K562 (cell line): ENCODE measurements at regions not wholly inside any gene's neighbourhood (a gene's known extent, or its start where the extent isn't known, plus 50 kb on each side); places are given as distances from the start of the nearest gene placed in this dataset.

Experiments used
- ATAC-seq: fragments of 200-7000 bp; cut with Tn5 transposase; 3 replicates; pipeline ENCODE4 v1.9.1; 2020; ENCODE audit warnings: moderate library complexity
- BruUV-seq: library from RNA; stranded (reverse); fragments of 400-500 nt; replicated peaks from 2 replicates; lab custom pipeline; 2021; lab: Mats Ljungman, UMichigan
- CTCF ChIA-PET: fragments of 300-600 bp; formaldehyde crosslinking; extraction: SDS; loops from one replicate; lab custom pipeline; 2021; ENCODE audit warnings: low intra/inter-chr PET ratio; lab: Yijun Ruan, JAX
- POLR2A ChIA-PET: fragments of 300-600, 350-650 bp; sonication (Branson Sonifier 250); formaldehyde crosslinking; extraction: SDS; loops from one replicate; lab custom pipeline; 2021; ENCODE audit warnings: antibody characterized with exemption, inconsistent platforms; lab: Yijun Ruan, JAX
- DNase-seq, 4 experiments: peaks; one replicate each; pipeline versions ENCODE4 v3.0.0 to v3.0.0-alpha.2; 2011 to 2018; ENCODE audit warnings: low spot score in 3 of 4, mixed read lengths in 3 of 4; ENCODE audit errors: extremely low read depth in 1 of 4
- FAIRE-seq: peaks from 2 replicates; lab custom pipeline; 2011; peaks lifted over from hg19 to GRCh38; lab: Jason Lieb, UNC
- H2AFZ ChIP-seq: 2 replicates; pipeline ENCODE4 v1.6.0; 2011; ENCODE audit warnings: low read depth, low read length, control low read depth, inconsistent platforms
- H3K27ac ChIP-seq: fragments of 200-600 bp; 3 replicates; pipeline ENCODE4 v1.8.0; 2011; ENCODE audit warnings: low read depth, mild to moderate bottlenecking, control low read depth, inconsistent platforms, low read length, moderate library complexity, mixed read lengths; ENCODE audit errors: extremely low read depth
- H3K27me3 ChIP-seq, 2 experiments: fragments of 300-600 bp in 1 of 2; 2 replicates in 1 of 2; 3 replicates in 1 of 2; pipeline versions ENCODE4 v1.6.0 to v1.8.0; 2011; ENCODE audit warnings: inconsistent platforms in 2 of 2, low read length in 2 of 2, mild to moderate bottlenecking in 1 of 2, mixed read lengths in 1 of 2, moderate library complexity in 1 of 2; ENCODE audit not compliant: control insufficient read depth in 2 of 2, insufficient read depth in 2 of 2
- H3K36me3 ChIP-seq: fragments of 300-600 bp; 3 replicates; pipeline ENCODE4 v1.8.0; 2011; ENCODE audit warnings: mild to moderate bottlenecking, low read length, inconsistent platforms; ENCODE audit not compliant: control insufficient read depth, insufficient read depth
- H3K4me1 ChIP-seq, 2 experiments: fragments of 200-600 bp in 1 of 2; replicated peaks in 1 of 2; 2 replicates in 1 of 2; 3 replicates in 1 of 2; pipeline versions ENCODE4 v1.5.1 to v1.8.0; 2011; ENCODE audit warnings: inconsistent platforms in 2 of 2, low read length in 2 of 2, mild to moderate bottlenecking in 1 of 2, mixed read lengths in 1 of 2, moderate library complexity in 1 of 2; ENCODE audit not compliant: control insufficient read depth in 2 of 2, insufficient read depth in 2 of 2
- H3K4me2 ChIP-seq: 2 replicates; pipeline ENCODE4 v1.6.1; 2011; ENCODE audit warnings: low read length, control low read depth, inconsistent platforms, mixed read lengths; ENCODE audit not compliant: insufficient read depth
- H3K4me3 ChIP-seq: fragments of 200-600 bp; sonication (generic), shearing (Covaris generic); 2 replicates; pipeline ENCODE4 v1.5.1; 2016; ENCODE audit warnings: control low read depth, inconsistent platforms
- H3K79me2 ChIP-seq: fragments of 200-600 bp; 3 replicates; pipeline ENCODE4 v1.8.0; 2011; ENCODE audit warnings: low read length, inconsistent platforms; ENCODE audit not compliant: control insufficient read depth, insufficient read depth
- H3K9ac ChIP-seq, 2 experiments: 2 replicates each; pipeline versions ENCODE4 v1.6.0 to v1.6.1; 2011; ENCODE audit warnings: low read depth in 2 of 2, low read length in 2 of 2, control low read depth in 1 of 2, inconsistent platforms in 1 of 2, mild to moderate bottlenecking in 1 of 2, mixed read lengths in 1 of 2; ENCODE audit not compliant: insufficient read depth in 1 of 2
- H3K9me1 ChIP-seq: one replicate; pipeline ENCODE4 v1.6.0; 2011; ENCODE audit warnings: inconsistent platforms, mild to moderate bottlenecking, low read length, moderate library complexity; ENCODE audit not compliant: control insufficient read depth, insufficient read depth
- H3K9me3 ChIP-seq: replicated peaks from 2 replicates; pipeline ENCODE4 v1.5.1; 2011; ENCODE audit warnings: low read depth, low read length, inconsistent platforms; ENCODE audit not compliant: control insufficient read depth, insufficient read depth
- H4K20me1 ChIP-seq: replicated peaks from 2 replicates; pipeline ENCODE4 v1.6.1; 2011; ENCODE audit warnings: low read length, inconsistent platforms, mixed read lengths; ENCODE audit not compliant: control insufficient read depth, insufficient read depth
- PBX2 ChIP-seq, 2 experiments: IDR thresholded peaks in 1 of 2; conservative IDR thresholded peaks in 1 of 2; 2 replicates each; pipeline ENCODE4 v1.6.1; 2016; ENCODE audit warnings: low read depth in 2 of 2, mild to moderate bottlenecking in 1 of 2, missing compliant biosample characterization in 1 of 2, missing genetic modification characterization in 1 of 2, moderate library complexity in 1 of 2
- WGBS: fragments of 100-300 bp; shearing (Covaris generic); methylation state at CpG from one replicate; pipeline ENCODE4 v1.1.6; 2016; ENCODE audit warnings: low coverage, mixed read lengths; ENCODE audit not compliant: insufficient coverage; ENCODE audit errors: missing lambda C conversion rate; 5-methylcytosine and 5-hydroxymethylcytosine counted together
- in situ Hi-C: fragments of 300-500 bp; cut with MboI; formaldehyde crosslinking; loops from 4 replicates; pipeline ENCODE4 v1.15.0; 2018; ENCODE audit warnings: inconsistent platforms, mixed read lengths
- intact Hi-C: fragments of 100-400 bp; cut with micrococcal nuclease; formaldehyde crosslinking; loops from 2 replicates; pipeline ENCODE4 v1.14.2; 2022
- TF ChIP-seq, protein P1 (sequence below): fragments of 450-650 bp; IDR thresholded peaks from 2 replicates; pipeline ENCODE4 v1.6.1; 2016; ENCODE audit warnings: antibody characterized with exemption

- no peaks in the 10 kb centered on the region for H3K4me1 ChIP-seq
- in situ Hi-C loops (no loop called here), intact Hi-C loops (no loop called here)
- WGBS: 0% methylated on average over 3 of the region's 3 CpGs
- H3K4me2 ChIP-seq: no peak overlapping the region
- no peak for ATAC-seq
- no peak for DNase-seq
- no peak overlapping the region for H3K27ac ChIP-seq
- TF ChIP-seq PBX2 (CRISPR knock-in tag; IDR thresholded peaks at IDR 0.05; ENCODE audit: low read depth): no peak
- peak; percentile 45 for TF ChIP-seq PBX2 (tag; conservative IDR thresholded peaks at IDR 0.05; ENCODE audit: low read depth)
- TF ChIP-seq, protein P1, sequence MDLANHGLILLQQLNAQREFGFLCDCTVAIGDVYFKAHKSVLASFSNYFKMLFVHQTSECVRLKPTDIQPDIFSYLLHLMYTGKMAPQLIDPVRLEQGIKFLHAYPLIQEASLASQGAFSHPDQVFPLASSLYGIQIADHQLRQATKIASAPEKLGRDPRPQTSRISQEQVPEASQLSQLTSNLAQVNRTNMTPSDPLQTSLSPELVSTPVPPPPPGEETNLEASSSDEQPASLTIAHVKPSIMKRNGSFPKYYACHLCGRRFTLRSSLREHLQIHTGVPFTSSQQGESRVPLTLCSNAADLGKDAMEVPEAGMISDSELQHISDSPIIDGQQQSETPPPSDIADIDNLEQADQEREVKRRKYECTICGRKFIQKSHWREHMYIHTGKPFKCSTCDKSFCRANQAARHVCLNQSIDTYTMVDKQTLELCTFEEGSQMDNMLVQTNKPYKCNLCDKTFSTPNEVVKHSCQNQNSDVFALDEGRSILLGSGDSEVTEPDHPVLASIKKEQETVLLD: no peak
- H4K20me1 ChIP-seq: no peaks in the 10 kb centered on the region
- no peaks in the 10 kb centered on the region for H3K9me1 ChIP-seq
- POLR2A ChIA-PET: no interaction called here
- H3K27me3 ChIP-seq: no peaks in the 10 kb centered on the region
- H3K36me3 ChIP-seq: no peaks in the 10 kb centered on the region
- BruUV-seq: no TSS peak
- FAIRE-seq: no peak
- H3K9me3 ChIP-seq: no peaks in the 10 kb centered on the region
- no peak overlapping the region for H3K4me3 ChIP-seq
- CTCF ChIA-PET: no interaction called here
- H3K9ac ChIP-seq: no peak overlapping the region
- no peak overlapping the region for H2AFZ ChIP-seq
- H3K79me2 ChIP-seq: no peaks in the 10 kb centered on the region
These were observed 263.6 kb upstream of the GADL1 start for GRCh38 chr3:31157893-31158620.
